NOMO-1 treated with DMSO at 0.1 percent for 48 hours (cell line): ENCODE measurements at regions not wholly inside any gene's neighbourhood (a gene's known extent, or its start where the extent isn't known, plus 50 kb on each side); places are given as distances from the start of the nearest gene placed in this dataset.
"Not testable (repeated sequence)": the region's sequence is repeated elsewhere in the genome, so short reads cannot be mapped to it uniquely, and the experiment has no call there.

Source experiments
- DNase-seq: peaks from one replicate; lab custom pipeline; 2025; ENCODE audit not compliant: unreplicated experiment; lab: John Stamatoyannopoulos, UW

GRCh38 chr6:72530750-72531149 lies 91.1 kb upstream of the KCNQ5 start:
- no peak for DNase-seq

GRCh38 chr6:72533606-72534005 lies 88.3 kb upstream of the KCNQ5 start:
- no peak for DNase-seq

- no peak for DNase-seq
These were observed 87.6 kb upstream of the KCNQ5 start for GRCh38 chr6:72534236-72534635.

- no peak for DNase-seq
These were observed 86.7 kb upstream of the KCNQ5 start for GRCh38 chr6:72535124-72535523.

- DNase-seq: no peak
These were observed 74.8 kb upstream of the KCNQ5 start for GRCh38 chr6:72547020-72547419.

GRCh38 chr6:72551470-72551869 lies 70.4 kb upstream of the KCNQ5 start:
- no peak for DNase-seq

- DNase-seq: no peak
These were observed 68.9 kb upstream of the KCNQ5 start for GRCh38 chr6:72552938-72553337.

GRCh38 chr6:72553531-72554511 lies 68.0 kb upstream of the KCNQ5 start:
- no peak for DNase-seq

GRCh38 chr6:72554761-72555221 lies 67.1 kb upstream of the KCNQ5 start:
- no peak for DNase-seq

GRCh38 chr6:72559067-72559466 lies 62.8 kb upstream of the KCNQ5 start:
- peak; percentile 15 for DNase-seq

GRCh38 chr6:72559555-72559954 lies 62.3 kb upstream of the KCNQ5 start:
- no peak for DNase-seq

GRCh38 chr6:72560721-72561593 lies 60.9 kb upstream of the KCNQ5 start:
- DNase-seq: no peak

- DNase-seq: no peak
These were observed 60.2 kb upstream of the KCNQ5 start for GRCh38 chr6:72561629-72562028.

- DNase-seq: no peak
These were observed 57.6 kb upstream of the KCNQ5 start for GRCh38 chr6:72564231-72564630.

GRCh38 chr6:72571993-72572392 lies 49.9 kb upstream of the KCNQ5 start:
- not testable (repeated sequence) for DNase-seq
